ENCODE measurements at regions not wholly inside any gene's neighbourhood (a gene's known extent, or its start where the extent isn't known, plus 50 kb on each side); places are given as distances from the start of the nearest gene placed in this dataset.

DNA sequence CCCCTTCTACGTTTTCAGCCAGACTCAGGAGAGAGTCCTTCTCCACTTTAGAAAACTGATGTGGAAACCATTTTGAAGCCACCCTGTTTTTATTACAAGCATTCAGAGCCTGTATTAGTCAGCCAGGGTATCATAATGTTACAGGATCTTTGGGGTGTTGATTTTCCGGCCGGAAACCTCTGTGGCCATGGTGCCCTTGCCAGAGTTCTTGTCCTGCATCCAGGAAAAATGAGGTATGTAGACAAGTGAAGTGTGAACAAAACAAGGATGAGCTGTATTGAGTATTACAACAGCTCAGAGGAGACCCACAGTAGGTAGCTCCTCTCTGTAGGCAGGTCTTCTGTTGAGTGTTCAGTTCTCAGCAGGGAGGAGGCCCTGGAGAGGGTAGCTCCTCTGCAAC is 241.0 kb upstream of the COPS8 start:
- TF ChIP-seq CTCF (IDR thresholded peaks at IDR 0.05; ENCODE audit: insufficient read depth, missing control alignments), result no peak
- FAIRE-seq (no peak), DNase-seq (ENCODE audit: insufficient read length, low spot score) (no peak)

- FAIRE-seq (no peak), DNase-seq (ENCODE audit: insufficient read length, low spot score) (no peak)
- no peak for TF ChIP-seq CTCF (IDR thresholded peaks at IDR 0.05; ENCODE audit: insufficient read depth, missing control alignments)
Observed at GRCh38 chr2:236847023-236847422, 238.7 kb upstream of the COPS8 start.

- no peak for FAIRE-seq
- TF ChIP-seq CTCF (IDR thresholded peaks at IDR 0.05; ENCODE audit: insufficient read depth, missing control alignments), result no peak
Observed at GRCh38 chr2:236847538-236848263, 238.0 kb upstream of the COPS8 start.

GRCh38 chr2:236848501-236848900 is 237.2 kb upstream of the COPS8 start:
- TF ChIP-seq CTCF (IDR thresholded peaks at IDR 0.05; ENCODE audit: insufficient read depth, missing control alignments), result no peak
- FAIRE-seq (no peak), DNase-seq (ENCODE audit: insufficient read length, low spot score) (no peak)

More at GRCh38 chr2:236847538-236848263, 238.0 kb upstream of the COPS8 start:
- no peak for DNase-seq (ENCODE audit: insufficient read length, low spot score)

GRCh38 chr2:236849508-236849907 is 236.2 kb upstream of the COPS8 start:
- FAIRE-seq, result no peak
- TF ChIP-seq CTCF (IDR thresholded peaks at IDR 0.05; ENCODE audit: insufficient read depth, missing control alignments), result no peak

DNA sequence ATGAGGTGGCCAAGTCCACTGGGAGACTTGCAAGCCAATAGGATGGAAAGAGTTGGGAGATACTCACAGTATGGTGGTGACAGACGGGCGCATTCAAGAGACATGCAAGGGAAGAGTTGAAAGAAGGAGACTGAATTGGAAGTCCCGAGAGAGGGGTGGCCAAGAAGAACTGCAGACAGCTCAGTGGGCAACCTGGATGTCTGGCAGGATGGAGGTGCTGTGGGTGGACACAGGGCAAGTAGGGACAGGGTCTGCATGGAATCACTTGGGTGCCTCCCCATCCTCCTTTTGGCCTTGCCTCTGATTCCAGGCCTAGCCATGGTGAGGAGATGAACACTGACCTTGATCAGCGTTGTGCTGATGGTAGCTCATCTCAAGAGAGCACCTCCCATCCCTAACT is 235.7 kb upstream of the COPS8 start:
- FAIRE-seq, result no peak
- no peak for DNase-seq (ENCODE audit: insufficient read length, low spot score)
- no peak for TF ChIP-seq CTCF (IDR thresholded peaks at IDR 0.05; ENCODE audit: insufficient read depth, missing control alignments)

More at GRCh38 chr2:236849508-236849907, 236.2 kb upstream of the COPS8 start:
- DNase-seq (ENCODE audit: insufficient read length, low spot score), result no peak

DNA sequence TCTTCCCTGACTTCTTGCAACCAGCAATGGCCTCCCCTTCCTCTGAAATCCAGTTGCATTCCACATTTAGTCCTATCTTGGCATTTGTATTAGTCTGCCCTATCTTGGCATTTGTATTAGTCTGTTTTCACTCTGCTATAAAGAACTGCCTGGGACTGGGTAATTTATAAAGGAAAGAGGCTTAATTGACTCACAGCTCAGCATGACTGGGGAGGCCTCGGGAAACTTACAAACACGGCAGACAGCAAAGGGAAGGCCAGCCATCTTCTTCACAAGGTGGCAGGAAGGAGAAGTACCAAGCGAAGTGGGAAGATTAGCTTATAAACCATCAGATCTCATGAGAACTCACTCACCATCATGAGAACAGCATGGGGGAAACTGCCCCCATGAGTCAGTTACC is 234.5 kb upstream of the COPS8 start:
- DNase-seq (ENCODE audit: insufficient read length, low spot score) (no peak), FAIRE-seq (no peak)
- TF ChIP-seq CTCF (IDR thresholded peaks at IDR 0.05; ENCODE audit: insufficient read depth, missing control alignments), result no peak
